WTC11 (cell line): ENCODE measurements at regions not wholly inside any gene's neighbourhood (a gene's known extent, or its start where the extent isn't known, plus 50 kb on each side); places are given as distances from the start of the nearest gene placed in this dataset.

Experiments used
- ATAC-seq: fragments of 200-7000 bp; cut with Tn5 transposase; 2 replicates; pipeline ENCODE4 v1.10.0; 2021; ENCODE audit warnings: mild to moderate bottlenecking, moderate library complexity
- CTCF ChIA-PET: fragments of 300-600 bp; sonication (Branson Sonifier 250); formaldehyde crosslinking; loops from one replicate; lab custom pipeline; 2021; ENCODE audit warnings: antibody characterized with exemption; lab: Charles Lee
- POLR2A ChIA-PET: fragments of 350-600 bp; sonication (Branson Sonifier 250); formaldehyde crosslinking; loops from one replicate; lab custom pipeline; 2021; ENCODE audit warnings: antibody characterized with exemption; lab: Charles Lee
- DNase-seq: peaks from one replicate; pipeline ENCODE4 v3.0.0; 2021; ENCODE audit warnings: low spot score
- H3K27ac Mint-ChIP-seq: 2 replicates; pipeline ENCODE4 v1.8.0; 2021; ENCODE audit warnings: mixed read lengths
- H3K27me3 Mint-ChIP-seq: 2 replicates; pipeline ENCODE4 v1.8.0; 2021; ENCODE audit warnings: low read depth, mild to moderate bottlenecking, moderate library complexity, mixed read lengths
- H3K36me3 Mint-ChIP-seq: 2 replicates; pipeline ENCODE4 v1.8.0; 2021; ENCODE audit warnings: mixed read lengths
- H3K4me1 Mint-ChIP-seq: 2 replicates; pipeline ENCODE4 v1.8.0; 2022; ENCODE audit warnings: mixed read lengths
- H3K4me3 Mint-ChIP-seq: 2 replicates; pipeline ENCODE4 v1.8.0; 2021; ENCODE audit warnings: mild to moderate bottlenecking, moderate library complexity, mixed read lengths
- H3K9me3 Mint-ChIP-seq: 2 replicates; pipeline ENCODE4 v1.8.0; 2021; ENCODE audit warnings: mixed read lengths
- CBFB ChIP-seq: sonication (generic); formaldehyde crosslinking; IDR thresholded peaks from 2 replicates; pipeline ENCODE4 v1.8.1; 2022; ENCODE audit warnings: mild to moderate bottlenecking, low read depth, missing genetic modification reagents
- CREM ChIP-seq: sonication (generic); formaldehyde crosslinking; IDR thresholded peaks from 2 replicates; pipeline ENCODE4 v1.8.1; 2022; ENCODE audit warnings: mild to moderate bottlenecking, missing genetic modification reagents, moderate library complexity
- EMX1 ChIP-seq: fragments of 250-450 bp; sonication (Bioruptor Pico); IDR thresholded peaks from 2 replicates; pipeline ENCODE4 v1.8.0; 2021; ENCODE audit warnings: mild to moderate bottlenecking
- FOXK1 ChIP-seq: sonication (generic); formaldehyde crosslinking; IDR thresholded peaks from 2 replicates; pipeline ENCODE4 v1.8.0; 2022; ENCODE audit warnings: mild to moderate bottlenecking, moderate library complexity, missing genetic modification reagents
- FOXP1 ChIP-seq: sonication (generic); formaldehyde crosslinking; IDR thresholded peaks from 2 replicates; pipeline ENCODE4 v1.8.0; 2022; ENCODE audit warnings: missing genetic modification reagents, mild to moderate bottlenecking, moderate library complexity, borderline replicate concordance
- MLX ChIP-seq: sonication (generic); formaldehyde crosslinking; IDR thresholded peaks from 2 replicates; pipeline ENCODE4 v1.8.1; 2023; ENCODE audit warnings: mild to moderate bottlenecking, missing genetic modification reagents, moderate library complexity
- MXD4 ChIP-seq: fragments of 250-450 bp; sonication (Bioruptor Pico); IDR thresholded peaks from 2 replicates; pipeline ENCODE4 v1.8.0; 2021; ENCODE audit warnings: mild to moderate bottlenecking, moderate library complexity, borderline replicate concordance
- NFYB ChIP-seq: sonication (generic); formaldehyde crosslinking; conservative IDR thresholded peaks from 2 replicates; pipeline ENCODE4 v1.8.0; 2022; ENCODE audit warnings: low read depth, missing genetic modification reagents
- NR2C2 ChIP-seq: sonication (generic); formaldehyde crosslinking; IDR thresholded peaks from 2 replicates; pipeline ENCODE4 v1.8.0; 2022; ENCODE audit warnings: mild to moderate bottlenecking, missing genetic modification reagents
- RELA ChIP-seq: sonication (generic); formaldehyde crosslinking; IDR thresholded peaks from 2 replicates; pipeline ENCODE4 v1.8.1; 2022; ENCODE audit warnings: missing genetic modification reagents, mild to moderate bottlenecking, borderline replicate concordance
- SMAD4 ChIP-seq: sonication (generic); formaldehyde crosslinking; IDR thresholded peaks from 2 replicates; pipeline ENCODE4 v1.8.0; 2022; ENCODE audit warnings: mild to moderate bottlenecking, missing genetic modification reagents
- STAT6 ChIP-seq: sonication (generic); formaldehyde crosslinking; conservative IDR thresholded peaks from 2 replicates; pipeline ENCODE4 v1.8.1; 2023; ENCODE audit warnings: mild to moderate bottlenecking, low read depth, missing genetic modification reagents, moderate library complexity
- USF2 ChIP-seq: sonication (generic); formaldehyde crosslinking; IDR thresholded peaks from 2 replicates; pipeline ENCODE4 v1.8.1; 2023; ENCODE audit warnings: mild to moderate bottlenecking, missing genetic modification reagents, moderate library complexity
- ZNF138 ChIP-seq: sonication (generic); formaldehyde crosslinking; conservative IDR thresholded peaks from 2 replicates; pipeline ENCODE4 v1.8.1; 2022; ENCODE audit warnings: mild to moderate bottlenecking, moderate library complexity, missing genetic modification reagents
- ZNF219 ChIP-seq: sonication (generic); formaldehyde crosslinking; IDR thresholded peaks from 2 replicates; pipeline ENCODE4 v1.8.0; 2023; ENCODE audit warnings: missing genetic modification reagents, mild to moderate bottlenecking, borderline replicate concordance
- TF ChIP-seq, protein P1 (sequence below): sonication (generic); formaldehyde crosslinking; IDR thresholded peaks from 2 replicates; pipeline ENCODE4 v1.8.0; 2022; ENCODE audit warnings: missing genetic modification reagents
- TF ChIP-seq, protein P2 (sequence below): sonication (generic); formaldehyde crosslinking; conservative IDR thresholded peaks from 2 replicates; pipeline ENCODE4 v1.8.1; 2022; ENCODE audit warnings: mild to moderate bottlenecking, missing genetic modification reagents
- TF ChIP-seq, protein P3 (sequence below): fragments of 250-450 bp; sonication (Bioruptor Pico); IDR thresholded peaks from 2 replicates; pipeline ENCODE4 v1.9.0; 2021; ENCODE audit warnings: mild to moderate bottlenecking
- TF ChIP-seq, protein P4 (sequence below): sonication (generic); formaldehyde crosslinking; IDR thresholded peaks from 2 replicates; pipeline ENCODE4 v1.8.0; 2023; ENCODE audit warnings: missing genetic modification reagents, mild to moderate bottlenecking, borderline replicate concordance

- TF ChIP-seq FOXP1 (no peak), MXD4 (no peak), EMX1 (no peak), NFYB (CRISPR knock-in tag) (no peak)
- TF ChIP-seq, protein P1, sequence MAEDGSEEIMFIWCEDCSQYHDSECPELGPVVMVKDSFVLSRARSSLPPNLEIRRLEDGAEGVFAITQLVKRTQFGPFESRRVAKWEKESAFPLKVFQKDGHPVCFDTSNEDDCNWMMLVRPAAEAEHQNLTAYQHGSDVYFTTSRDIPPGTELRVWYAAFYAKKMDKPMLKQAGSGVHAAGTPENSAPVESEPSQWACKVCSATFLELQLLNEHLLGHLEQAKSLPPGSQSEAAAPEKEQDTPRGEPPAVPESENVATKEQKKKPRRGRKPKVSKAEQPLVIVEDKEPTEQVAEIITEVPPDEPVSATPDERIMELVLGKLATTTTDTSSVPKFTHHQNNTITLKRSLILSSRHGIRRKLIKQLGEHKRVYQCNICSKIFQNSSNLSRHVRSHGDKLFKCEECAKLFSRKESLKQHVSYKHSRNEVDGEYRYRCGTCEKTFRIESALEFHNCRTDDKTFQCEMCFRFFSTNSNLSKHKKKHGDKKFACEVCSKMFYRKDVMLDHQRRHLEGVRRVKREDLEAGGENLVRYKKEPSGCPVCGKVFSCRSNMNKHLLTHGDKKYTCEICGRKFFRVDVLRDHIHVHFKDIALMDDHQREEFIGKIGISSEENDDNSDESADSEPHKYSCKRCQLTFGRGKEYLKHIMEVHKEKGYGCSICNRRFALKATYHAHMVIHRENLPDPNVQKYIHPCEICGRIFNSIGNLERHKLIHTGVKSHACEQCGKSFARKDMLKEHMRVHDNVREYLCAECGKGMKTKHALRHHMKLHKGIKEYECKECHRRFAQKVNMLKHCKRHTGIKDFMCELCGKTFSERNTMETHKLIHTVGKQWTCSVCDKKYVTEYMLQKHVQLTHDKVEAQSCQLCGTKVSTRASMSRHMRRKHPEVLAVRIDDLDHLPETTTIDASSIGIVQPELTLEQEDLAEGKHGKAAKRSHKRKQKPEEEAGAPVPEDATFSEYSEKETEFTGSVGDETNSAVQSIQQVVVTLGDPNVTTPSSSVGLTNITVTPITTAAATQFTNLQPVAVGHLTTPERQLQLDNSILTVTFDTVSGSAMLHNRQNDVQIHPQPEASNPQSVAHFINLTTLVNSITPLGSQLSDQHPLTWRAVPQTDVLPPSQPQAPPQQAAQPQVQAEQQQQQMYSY: no peak
Observed at GRCh38 chr21:17139696-17140095, 373.1 kb upstream of the CXADR start (continued).

- Mint-ChIP-seq H3K27me3 (no peaks in the 10 kb centered on the region), H3K4me3 (no peak overlapping the region), H3K36me3 (no peaks in the 10 kb centered on the region), H3K9me3 (no peaks in the 10 kb centered on the region), H3K27ac (peak overlapping the region; percentile 2; the same call in 1 of the 2 replicates), H3K4me1 (peaks cover 4% of the 10 kb centered on the region)
- ATAC-seq: 0 out of 2 replicates have a peak, but pooled peaks have one; percentile 20
- DNase-seq: no peak
- CTCF ChIA-PET: interaction anchor here (0.5 to 1.3 kb wide), 7 partner anchors 8 to 571 kb away, joined by 3 to 8 read pairs (median 4); no protein-coding TSS in a partner anchor
- POLR2A ChIA-PET: interaction anchor here (0.6 kb wide), 1 partner anchor 37 kb away, joined by 3 read pairs; no protein-coding TSS in a partner anchor
- TF ChIP-seq USF2 (no peak), ZNF138 (CRISPR knock-in tag) (no peak), MLX (CRISPR knock-in tag) (no peak), STAT6 (no peak), ZNF219 (no peak), CBFB (no peak), NR2C2 (CRISPR knock-in tag) (no peak), RELA (CRISPR knock-in tag) (no peak), FOXK1 (CRISPR knock-in tag) (no peak), CREM (no peak), SMAD4 (CRISPR knock-in tag) (no peak)
- TF ChIP-seq, protein P2, sequence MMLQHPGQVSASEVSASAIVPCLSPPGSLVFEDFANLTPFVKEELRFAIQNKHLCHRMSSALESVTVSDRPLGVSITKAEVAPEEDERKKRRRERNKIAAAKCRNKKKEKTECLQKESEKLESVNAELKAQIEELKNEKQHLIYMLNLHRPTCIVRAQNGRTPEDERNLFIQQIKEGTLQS (CRISPR knock-in tag): no peak
- TF ChIP-seq, protein P3, sequence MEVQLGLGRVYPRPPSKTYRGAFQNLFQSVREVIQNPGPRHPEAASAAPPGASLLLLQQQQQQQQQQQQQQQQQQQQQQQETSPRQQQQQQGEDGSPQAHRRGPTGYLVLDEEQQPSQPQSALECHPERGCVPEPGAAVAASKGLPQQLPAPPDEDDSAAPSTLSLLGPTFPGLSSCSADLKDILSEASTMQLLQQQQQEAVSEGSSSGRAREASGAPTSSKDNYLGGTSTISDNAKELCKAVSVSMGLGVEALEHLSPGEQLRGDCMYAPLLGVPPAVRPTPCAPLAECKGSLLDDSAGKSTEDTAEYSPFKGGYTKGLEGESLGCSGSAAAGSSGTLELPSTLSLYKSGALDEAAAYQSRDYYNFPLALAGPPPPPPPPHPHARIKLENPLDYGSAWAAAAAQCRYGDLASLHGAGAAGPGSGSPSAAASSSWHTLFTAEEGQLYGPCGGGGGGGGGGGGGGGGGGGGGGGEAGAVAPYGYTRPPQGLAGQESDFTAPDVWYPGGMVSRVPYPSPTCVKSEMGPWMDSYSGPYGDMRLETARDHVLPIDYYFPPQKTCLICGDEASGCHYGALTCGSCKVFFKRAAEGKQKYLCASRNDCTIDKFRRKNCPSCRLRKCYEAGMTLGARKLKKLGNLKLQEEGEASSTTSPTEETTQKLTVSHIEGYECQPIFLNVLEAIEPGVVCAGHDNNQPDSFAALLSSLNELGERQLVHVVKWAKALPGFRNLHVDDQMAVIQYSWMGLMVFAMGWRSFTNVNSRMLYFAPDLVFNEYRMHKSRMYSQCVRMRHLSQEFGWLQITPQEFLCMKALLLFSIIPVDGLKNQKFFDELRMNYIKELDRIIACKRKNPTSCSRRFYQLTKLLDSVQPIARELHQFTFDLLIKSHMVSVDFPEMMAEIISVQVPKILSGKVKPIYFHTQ (CRISPR knock-in tag): no peak
- TF ChIP-seq, protein P4, sequence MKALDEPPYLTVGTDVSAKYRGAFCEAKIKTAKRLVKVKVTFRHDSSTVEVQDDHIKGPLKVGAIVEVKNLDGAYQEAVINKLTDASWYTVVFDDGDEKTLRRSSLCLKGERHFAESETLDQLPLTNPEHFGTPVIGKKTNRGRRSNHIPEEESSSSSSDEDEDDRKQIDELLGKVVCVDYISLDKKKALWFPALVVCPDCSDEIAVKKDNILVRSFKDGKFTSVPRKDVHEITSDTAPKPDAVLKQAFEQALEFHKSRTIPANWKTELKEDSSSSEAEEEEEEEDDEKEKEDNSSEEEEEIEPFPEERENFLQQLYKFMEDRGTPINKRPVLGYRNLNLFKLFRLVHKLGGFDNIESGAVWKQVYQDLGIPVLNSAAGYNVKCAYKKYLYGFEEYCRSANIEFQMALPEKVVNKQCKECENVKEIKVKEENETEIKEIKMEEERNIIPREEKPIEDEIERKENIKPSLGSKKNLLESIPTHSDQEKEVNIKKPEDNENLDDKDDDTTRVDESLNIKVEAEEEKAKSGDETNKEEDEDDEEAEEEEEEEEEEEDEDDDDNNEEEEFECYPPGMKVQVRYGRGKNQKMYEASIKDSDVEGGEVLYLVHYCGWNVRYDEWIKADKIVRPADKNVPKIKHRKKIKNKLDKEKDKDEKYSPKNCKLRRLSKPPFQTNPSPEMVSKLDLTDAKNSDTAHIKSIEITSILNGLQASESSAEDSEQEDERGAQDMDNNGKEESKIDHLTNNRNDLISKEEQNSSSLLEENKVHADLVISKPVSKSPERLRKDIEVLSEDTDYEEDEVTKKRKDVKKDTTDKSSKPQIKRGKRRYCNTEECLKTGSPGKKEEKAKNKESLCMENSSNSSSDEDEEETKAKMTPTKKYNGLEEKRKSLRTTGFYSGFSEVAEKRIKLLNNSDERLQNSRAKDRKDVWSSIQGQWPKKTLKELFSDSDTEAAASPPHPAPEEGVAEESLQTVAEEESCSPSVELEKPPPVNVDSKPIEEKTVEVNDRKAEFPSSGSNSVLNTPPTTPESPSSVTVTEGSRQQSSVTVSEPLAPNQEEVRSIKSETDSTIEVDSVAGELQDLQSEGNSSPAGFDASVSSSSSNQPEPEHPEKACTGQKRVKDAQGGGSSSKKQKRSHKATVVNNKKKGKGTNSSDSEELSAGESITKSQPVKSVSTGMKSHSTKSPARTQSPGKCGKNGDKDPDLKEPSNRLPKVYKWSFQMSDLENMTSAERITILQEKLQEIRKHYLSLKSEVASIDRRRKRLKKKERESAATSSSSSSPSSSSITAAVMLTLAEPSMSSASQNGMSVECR (CRISPR knock-in tag): no peak
Observed at GRCh38 chr21:17146426-17146825, 366.4 kb upstream of the CXADR start.
